Stimulated activated CD4-positive, alpha-beta T cell treated with anti-CD3 and anti-CD28 coated beads, TNF-alpha, amount 100 ng/mL, for 48 hours (primary cell): ENCODE measurements at regions not wholly inside any gene's neighbourhood (a gene's known extent, or its start where the extent isn't known, plus 50 kb on each side); places are given as distances from the start of the nearest gene placed in this dataset.
"Not testable (repeated sequence)": the region's sequence is repeated elsewhere in the genome, so short reads cannot be mapped to it uniquely, and the experiment has no call there.

ENCODE experiments used
- DNase-seq, 3 donors: peaks; one replicate each; pipeline ENCODE4 v3.0.0-alpha.2; 2020; ENCODE audit warnings: low read depth in 3 of 3

- DNase-seq = no peak
Measured at GRCh38 chr5:164980480-164980879, 1475.1 kb downstream of the MAT2B start.

- DNase-seq = no peak
Measured at GRCh38 chr5:164998142-164998541, 1492.7 kb downstream of the MAT2B start.

- no peak for DNase-seq
Measured at GRCh38 chr5:164998590-164998989, 1493.2 kb downstream of the MAT2B start.

GRCh38 chr5:165000479-165001190, 1495.2 kb downstream of the MAT2B start:
- DNase-seq = no peak

GRCh38 chr5:165003283-165003682, 1497.9 kb downstream of the MAT2B start:
- no peak for DNase-seq

GRCh38 chr5:165004175-165004574, 1498.8 kb downstream of the MAT2B start:
- DNase-seq = no peak

- no peak for DNase-seq
Measured at GRCh38 chr5:165014439-165014838, 1509.0 kb downstream of the MAT2B start.

GRCh38 chr5:165015126-165015525, 1509.7 kb downstream of the MAT2B start:
- DNase-seq = no peak

- DNase-seq = no peak
Measured at GRCh38 chr5:165015547-165015946, 1510.1 kb downstream of the MAT2B start.

- DNase-seq = no peak
Measured at GRCh38 chr5:165026971-165027370, 1521.6 kb downstream of the MAT2B start.

GRCh38 chr5:165028356-165028755, 1522.9 kb downstream of the MAT2B start:
- DNase-seq = no peak

- DNase-seq = no peak
Measured at GRCh38 chr5:165029099-165029870, 1523.9 kb downstream of the MAT2B start.

GRCh38 chr5:165030971-165031370, 1525.6 kb downstream of the MAT2B start:
- DNase-seq = no peak

- no peak for DNase-seq
Measured at GRCh38 chr5:165031371-165031770, 1526.0 kb downstream of the MAT2B start.

GRCh38 chr5:165035520-165035919, 1530.1 kb downstream of the MAT2B start:
- no peak for DNase-seq

- DNase-seq = no peak
Measured at GRCh38 chr5:165039748-165040147, 1534.3 kb downstream of the MAT2B start.

GRCh38 chr5:165045941-165046340, 1540.5 kb downstream of the MAT2B start:
- not testable (repeated sequence) for DNase-seq

- no peak for DNase-seq
Measured at GRCh38 chr5:165055476-165055875, 1550.1 kb downstream of the MAT2B start.

- DNase-seq = no peak
Measured at GRCh38 chr5:165057145-165057544, 1551.7 kb downstream of the MAT2B start.

- no peak for DNase-seq
Measured at GRCh38 chr5:165066751-165067385, 1561.4 kb downstream of the MAT2B start.

GRCh38 chr5:165076686-165077085, 1571.3 kb downstream of the MAT2B start:
- no peak for DNase-seq

GRCh38 chr5:165079389-165079788, 1574.0 kb downstream of the MAT2B start:
- DNase-seq = no peak

- no peak for DNase-seq
Measured at GRCh38 chr5:165083394-165083793, 1578.0 kb downstream of the MAT2B start.
